ENCODE measurements at regions not wholly inside any gene's neighbourhood (a gene's known extent, or its start where the extent isn't known, plus 50 kb on each side); places are given as distances from the start of the nearest gene placed in this dataset.

DNA sequence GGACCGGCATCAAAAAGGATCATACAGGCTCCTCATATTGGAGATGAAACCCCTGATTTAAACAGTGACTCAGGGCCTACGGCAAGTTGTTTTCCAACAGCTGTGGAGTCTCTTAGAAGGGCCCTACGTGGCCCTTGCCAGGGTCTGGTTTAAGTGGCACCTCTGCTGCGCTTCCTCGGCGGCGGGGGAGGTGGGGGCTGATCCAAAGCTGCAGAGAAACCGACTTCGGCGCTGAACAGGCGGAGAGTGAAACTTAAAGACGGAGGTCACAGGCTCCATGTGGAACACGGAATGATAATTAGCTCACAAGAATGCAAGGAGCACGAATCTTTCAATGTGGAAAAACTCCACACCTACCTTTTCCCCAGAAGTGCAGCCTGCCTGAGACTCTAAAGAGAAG is 477.9 kb downstream of the TCERG1L start:
- Mint-ChIP-seq H3K4me3 (no peak overlapping the region), H3K9me3 (peaks cover 8% of the 10 kb centered on the region), H3K36me3 (ENCODE audit: low read depth) (no peaks in the 10 kb centered on the region), H3K27me3 (no peaks in the 10 kb centered on the region), H3K27ac (no peak overlapping the region), H3K4me1 (peaks cover 2% of the 10 kb centered on the region)
- POLR2A ChIA-PET, result no interaction called here
- DNase-seq, result no peak
- CTCF ChIA-PET, result no interaction called here

DNA sequence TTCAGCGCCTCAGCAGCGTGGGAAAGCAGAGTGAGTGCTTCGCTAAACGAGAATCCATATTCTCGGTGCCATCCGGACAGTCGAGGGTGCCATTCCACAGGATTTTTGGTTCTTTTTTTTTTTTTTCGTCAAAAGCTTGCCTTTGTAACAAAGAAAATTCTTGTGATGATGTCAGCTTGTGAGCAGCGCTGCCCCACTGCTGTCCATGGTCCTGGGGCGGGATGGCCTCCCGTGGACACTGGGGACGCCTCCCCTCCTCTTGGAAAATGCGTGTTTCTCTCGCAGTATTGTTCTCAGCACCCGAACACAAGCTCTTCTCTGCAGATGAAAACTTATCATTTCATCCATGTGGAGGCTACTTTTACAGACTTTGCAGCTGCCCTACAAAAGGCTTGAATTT is 477.4 kb downstream of the TCERG1L start:
- Mint-ChIP-seq H3K9me3 (peaks cover 8% of the 10 kb centered on the region), H3K4me3 (no peak overlapping the region), H3K4me1 (peaks cover 2% of the 10 kb centered on the region), H3K36me3 (ENCODE audit: low read depth) (no peaks in the 10 kb centered on the region), H3K27me3 (no peaks in the 10 kb centered on the region), H3K27ac (no peak overlapping the region)
- no peak for DNase-seq
- POLR2A ChIA-PET, result no interaction called here
- CTCF ChIA-PET, result no interaction called here

DNA sequence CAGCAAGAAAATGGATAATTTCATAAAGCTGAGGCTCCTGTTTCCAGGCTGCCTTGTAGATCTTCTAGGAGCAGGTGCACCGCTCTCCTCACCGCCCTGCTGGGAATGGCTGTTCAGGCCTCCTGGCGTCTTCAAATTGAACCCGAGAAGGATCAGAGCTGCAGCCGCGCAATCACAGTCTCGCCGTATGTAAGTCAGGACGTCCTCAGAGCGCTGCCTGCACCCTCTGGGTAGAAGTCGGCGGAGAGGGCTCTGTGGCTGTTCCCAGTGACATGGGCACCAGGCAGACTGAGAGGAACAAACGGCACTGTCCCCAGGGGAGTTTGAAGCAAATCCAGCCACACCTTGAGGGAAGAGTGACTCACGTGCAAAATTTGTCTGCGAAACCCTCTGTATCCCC is 476.9 kb downstream of the TCERG1L start:
- no peak for DNase-seq
- no peaks in the 10 kb centered on the region for H3K27me3 Mint-ChIP-seq
- CTCF ChIA-PET, result no interaction called here
- no peak overlapping the region for H3K4me3 Mint-ChIP-seq
- H3K9me3 Mint-ChIP-seq, result peaks cover 8% of the 10 kb centered on the region
- POLR2A ChIA-PET, result no interaction called here
- H3K36me3 Mint-ChIP-seq (ENCODE audit: low read depth), result no peaks in the 10 kb centered on the region
- H3K4me1 Mint-ChIP-seq, result peaks cover 2% of the 10 kb centered on the region
- no peak overlapping the region for H3K27ac Mint-ChIP-seq

DNA sequence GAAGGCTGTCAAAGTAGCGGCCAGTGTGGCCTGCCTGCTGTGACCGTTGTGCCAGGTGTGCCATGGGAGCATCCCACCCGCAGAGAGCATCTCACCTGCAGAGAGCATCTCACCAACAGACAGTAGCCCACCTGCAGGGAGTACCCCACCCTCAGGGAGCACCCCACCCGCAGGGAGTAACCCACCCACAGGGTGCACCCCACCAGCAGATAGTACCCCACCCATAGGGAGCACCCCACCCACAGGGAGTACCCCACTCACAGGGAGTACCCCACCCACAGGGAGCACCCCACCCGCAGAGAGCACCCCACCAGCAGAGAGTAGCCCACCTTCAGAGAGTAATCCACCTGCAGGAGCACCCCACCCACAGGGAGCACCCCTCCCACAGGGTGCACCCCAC is 476.5 kb downstream of the TCERG1L start:
- H3K27me3 Mint-ChIP-seq, result no peaks in the 10 kb centered on the region

DNA sequence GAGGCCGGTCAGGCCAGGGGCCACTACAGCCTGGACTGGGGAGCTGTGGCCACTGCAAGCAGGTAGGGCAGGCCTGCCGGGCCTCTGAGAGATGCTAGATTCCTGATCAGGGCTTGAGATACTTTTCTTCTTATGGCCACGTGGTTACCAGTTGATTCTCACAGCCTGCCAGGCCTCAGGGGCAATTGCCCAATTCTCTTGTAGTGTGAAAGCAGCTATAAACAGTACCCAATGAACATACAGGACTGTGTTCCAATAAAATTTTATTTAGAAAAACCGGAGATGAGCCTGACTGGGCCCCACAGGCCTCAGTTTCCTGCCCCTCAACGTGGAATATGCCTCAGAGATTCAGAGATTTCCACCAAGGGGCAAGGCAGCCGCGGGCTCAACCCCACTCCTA is 475.2 kb downstream of the TCERG1L start:
- CTCF ChIA-PET, result no interaction called here
- no peak overlapping the region for H3K27ac Mint-ChIP-seq
- H3K9me3 Mint-ChIP-seq, result peaks cover 8% of the 10 kb centered on the region
- DNase-seq, result no peak
- no peaks in the 10 kb centered on the region for H3K27me3 Mint-ChIP-seq
- H3K36me3 Mint-ChIP-seq (ENCODE audit: low read depth), result no peaks in the 10 kb centered on the region
- peaks cover 2% of the 10 kb centered on the region for H3K4me1 Mint-ChIP-seq
- H3K4me3 Mint-ChIP-seq, result no peak overlapping the region
- POLR2A ChIA-PET, result no interaction called here

More for the DNA sequence above, 476.5 kb downstream of the TCERG1L start:
- CTCF ChIA-PET, result no interaction called here
- POLR2A ChIA-PET, result no interaction called here
- no peaks in the 10 kb centered on the region for H3K36me3 Mint-ChIP-seq (ENCODE audit: low read depth)
- H3K27ac Mint-ChIP-seq, result no peak overlapping the region
- no peak overlapping the region for H3K4me3 Mint-ChIP-seq
- H3K9me3 Mint-ChIP-seq, result peaks cover 8% of the 10 kb centered on the region
- no peak for DNase-seq
- peaks cover 2% of the 10 kb centered on the region for H3K4me1 Mint-ChIP-seq

DNA sequence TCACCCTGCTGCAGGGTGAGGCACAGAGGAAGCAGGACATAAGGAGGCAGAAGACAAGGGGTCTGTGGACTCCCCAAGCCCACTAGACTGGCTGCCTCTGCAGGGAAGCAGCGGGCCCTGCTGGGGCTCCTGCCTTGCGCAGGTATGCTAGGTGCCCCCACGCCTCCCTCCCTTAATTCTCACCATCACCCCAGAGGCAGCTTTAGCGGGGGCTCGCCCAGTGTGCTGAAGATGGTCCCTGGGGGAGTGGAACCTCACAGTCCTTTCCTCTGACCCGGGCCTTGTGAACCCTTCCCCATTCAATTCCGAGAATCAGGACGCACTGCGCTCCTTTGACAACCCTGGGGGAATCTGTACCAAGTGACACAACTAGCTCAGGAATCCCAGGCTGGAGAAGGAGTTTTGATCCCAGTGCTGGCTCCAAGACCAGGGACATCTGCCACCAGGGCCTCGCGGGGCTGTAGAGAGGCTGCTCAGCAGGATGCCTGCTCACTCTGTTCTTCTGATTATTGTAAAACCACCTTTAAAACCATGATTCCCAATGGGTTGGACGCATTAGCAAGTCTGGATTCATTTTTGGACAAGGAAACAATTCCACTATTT is 468.4 kb downstream of the TCERG1L start:
- ChIA-PET CTCF (no interaction called here), POLR2A (no interaction called here)
- Mint-ChIP-seq H3K4me3 (no peak overlapping the region), H3K27me3 (no peaks in the 10 kb centered on the region), H3K9me3 (no peaks in the 10 kb centered on the region), H3K27ac (no peak overlapping the region), H3K36me3 (ENCODE audit: low read depth) (no peaks in the 10 kb centered on the region), H3K4me1 (no peaks in the 10 kb centered on the region)
- DNase-seq, result no peak

DNA sequence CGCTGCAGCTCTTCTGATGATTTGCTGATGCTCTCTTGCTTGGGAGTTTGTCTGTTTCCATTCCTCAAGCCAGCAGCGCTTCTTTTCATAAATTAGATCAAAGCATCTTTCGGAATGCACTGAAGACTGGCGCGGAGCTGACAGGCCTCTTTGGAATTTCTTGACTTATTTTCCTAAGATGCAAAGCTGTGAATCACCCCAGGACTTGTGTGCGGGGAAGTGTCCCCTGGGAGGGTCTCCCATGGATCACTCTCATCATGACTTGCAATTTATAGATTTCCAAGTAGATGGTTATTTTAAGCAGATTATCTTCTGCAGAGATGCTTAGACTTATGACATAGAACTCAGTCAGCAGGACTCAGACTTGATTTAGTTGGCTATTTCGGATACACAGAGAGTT is 467.2 kb downstream of the TCERG1L start:
- CTCF ChIA-PET, result no interaction called here
- POLR2A ChIA-PET, result interaction anchor here (0.7 kb wide), 1 partner anchor 12 kb away, joined by 3 read pairs; no protein-coding TSS in a partner anchor
- DNase-seq, result no peak
- H3K4me1 Mint-ChIP-seq, result no peaks in the 10 kb centered on the region
- H3K27me3 Mint-ChIP-seq, result no peaks in the 10 kb centered on the region
- H3K27ac Mint-ChIP-seq, result no peak overlapping the region
- H3K9me3 Mint-ChIP-seq, result no peaks in the 10 kb centered on the region
- H3K36me3 Mint-ChIP-seq (ENCODE audit: low read depth), result no peaks in the 10 kb centered on the region
- no peak overlapping the region for H3K4me3 Mint-ChIP-seq

DNA sequence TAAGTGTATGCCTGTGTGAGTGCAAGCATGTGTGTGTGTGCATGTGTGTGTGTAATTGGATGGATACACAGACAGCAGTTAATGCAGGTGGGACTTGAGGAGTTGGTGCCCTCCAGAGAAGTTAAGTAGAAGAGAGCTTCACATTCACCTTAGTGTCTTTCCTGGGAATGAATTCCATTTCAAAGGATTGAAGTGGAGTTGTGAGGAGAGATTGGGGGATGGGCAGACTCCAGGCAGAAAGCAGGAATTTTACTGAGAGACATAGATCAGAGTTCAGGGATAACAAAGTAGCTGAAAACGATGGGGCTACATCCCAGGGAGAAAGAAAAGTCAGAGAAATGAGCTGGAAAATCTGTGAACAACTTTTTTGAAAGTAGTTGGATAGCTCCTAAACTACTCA is 464.4 kb downstream of the TCERG1L start:
- H3K27ac Mint-ChIP-seq, result no peak overlapping the region
- H3K4me1 Mint-ChIP-seq, result no peaks in the 10 kb centered on the region
- POLR2A ChIA-PET, result no interaction called here
- CTCF ChIA-PET, result interaction anchor here (1.3 kb wide), 1 partner anchor 91 kb away, joined by 3 read pairs; no protein-coding TSS in a partner anchor
- no peak overlapping the region for H3K4me3 Mint-ChIP-seq
- H3K9me3 Mint-ChIP-seq, result peaks cover 3% of the 10 kb centered on the region
- H3K27me3 Mint-ChIP-seq, result no peaks in the 10 kb centered on the region
- H3K36me3 Mint-ChIP-seq (ENCODE audit: low read depth), result no peaks in the 10 kb centered on the region
- DNase-seq, result no peak

DNA sequence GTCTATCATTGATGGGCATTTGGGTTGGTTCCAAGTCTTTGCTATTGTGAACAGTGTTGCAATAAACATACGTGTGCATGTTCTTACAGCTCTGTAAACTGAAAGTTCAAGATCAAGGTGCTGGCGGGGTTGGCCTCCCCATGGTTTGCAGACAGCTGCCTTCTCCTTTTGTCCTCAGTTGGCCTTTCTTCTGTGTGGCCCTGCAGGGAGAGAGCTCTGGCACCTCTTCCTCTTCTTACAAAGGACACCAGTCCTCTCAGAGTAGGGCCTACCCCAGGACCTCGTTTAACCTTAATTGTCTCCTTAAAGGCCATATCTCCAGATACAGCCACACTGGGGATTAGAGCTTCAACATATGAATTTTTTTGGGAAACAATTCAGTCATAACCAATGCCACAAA is 462.7 kb downstream of the TCERG1L start:
- H3K36me3 Mint-ChIP-seq (ENCODE audit: low read depth), result no peaks in the 10 kb centered on the region

DNA sequence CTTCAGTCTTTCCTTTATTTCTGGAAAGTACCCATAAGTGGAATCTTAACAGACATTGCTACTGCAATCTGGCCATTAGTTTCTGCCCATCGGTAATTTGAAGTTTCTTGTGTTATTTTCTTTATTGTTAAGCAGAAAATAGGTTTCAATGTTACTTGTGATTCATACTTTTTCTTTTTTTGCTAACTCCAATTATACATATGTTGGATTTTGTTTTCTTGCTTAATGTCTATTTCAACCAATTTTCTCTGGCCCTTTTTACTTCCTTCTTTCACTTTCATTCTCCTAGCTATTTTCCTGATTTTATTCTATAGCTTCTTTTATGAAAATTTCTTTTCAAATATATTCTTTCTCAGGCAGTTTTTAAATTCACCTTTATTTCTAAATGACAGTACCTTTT is 457.4 kb downstream of the TCERG1L start:
- Mint-ChIP-seq H3K9me3 (peaks cover 22% of the 10 kb centered on the region), H3K4me1 (no peaks in the 10 kb centered on the region), H3K36me3 (ENCODE audit: low read depth) (no peaks in the 10 kb centered on the region), H3K4me3 (no peak overlapping the region), H3K27ac (no peak overlapping the region), H3K27me3 (no peaks in the 10 kb centered on the region)
- ChIA-PET POLR2A (no interaction called here), CTCF (no interaction called here)
- DNase-seq, result no peak

More for the DNA sequence above, 462.7 kb downstream of the TCERG1L start:
- Mint-ChIP-seq H3K27me3 (no peaks in the 10 kb centered on the region), H3K4me3 (no peak overlapping the region), H3K27ac (no peak overlapping the region), H3K4me1 (no peaks in the 10 kb centered on the region), H3K9me3 (peaks cover 6% of the 10 kb centered on the region)
- ChIA-PET POLR2A (no interaction called here), CTCF (no interaction called here)
- no peak for DNase-seq

DNA sequence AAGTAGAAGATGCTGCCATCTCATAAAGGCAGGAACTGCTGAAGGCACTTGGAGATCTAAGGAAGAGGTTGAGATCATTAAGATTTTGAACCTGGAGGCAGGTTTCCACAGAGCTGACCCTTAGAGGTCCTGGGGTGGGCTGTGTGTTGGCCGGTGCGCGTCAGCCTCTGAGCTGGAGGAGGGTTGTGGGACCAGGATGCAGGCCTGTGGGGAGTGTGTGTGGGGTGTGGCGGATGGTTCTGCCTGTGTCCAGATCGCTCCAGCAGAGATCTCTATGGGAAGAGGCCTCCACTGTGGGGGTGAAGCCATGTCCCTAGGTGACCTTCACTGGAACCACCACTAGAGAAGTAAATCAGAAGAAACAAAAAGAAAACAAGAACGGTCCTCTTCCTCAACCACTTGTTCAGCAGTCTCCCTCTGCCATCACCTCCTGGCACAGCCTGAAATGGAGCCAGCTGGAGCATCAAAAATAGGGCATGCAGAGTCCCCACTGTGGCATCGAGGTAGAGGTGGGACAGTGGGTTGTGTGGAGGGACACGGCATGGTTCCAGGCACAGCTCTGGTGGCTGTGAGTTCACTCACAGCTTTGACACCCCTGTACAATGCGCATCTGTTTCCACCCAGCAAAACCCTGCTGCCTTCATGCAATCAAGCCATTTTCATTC is 453.8 kb downstream of the TCERG1L start:
- POLR2A ChIA-PET, result no interaction called here
- CTCF ChIA-PET, result no interaction called here
- Mint-ChIP-seq H3K4me1 (no peaks in the 10 kb centered on the region), H3K9me3 (peaks cover 20% of the 10 kb centered on the region), H3K27ac (no peak overlapping the region), H3K27me3 (no peaks in the 10 kb centered on the region), H3K36me3 (ENCODE audit: low read depth) (no peaks in the 10 kb centered on the region), H3K4me3 (no peak overlapping the region)
- no peak for DNase-seq

DNA sequence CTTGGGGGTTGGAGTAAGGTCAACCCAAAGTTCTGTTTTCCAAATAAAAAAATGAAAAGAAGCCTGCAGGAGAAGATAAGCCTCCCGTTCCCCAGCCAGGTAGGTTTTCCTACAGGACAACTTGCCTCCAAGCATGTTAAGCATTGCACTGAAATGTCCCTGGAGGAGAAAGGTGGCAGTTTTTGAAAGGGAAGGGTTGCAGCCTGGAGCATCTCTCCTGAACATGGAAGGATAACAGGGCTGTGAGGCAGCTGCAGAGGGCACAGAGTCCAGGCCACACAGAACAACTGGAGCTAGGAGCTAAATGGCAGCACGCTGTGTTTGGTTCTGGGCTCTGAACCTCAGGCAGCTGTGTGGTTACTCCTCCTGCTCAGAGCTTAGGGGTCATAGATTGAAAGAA is 452.9 kb downstream of the TCERG1L start:
- Mint-ChIP-seq H3K27me3 (no peaks in the 10 kb centered on the region), H3K36me3 (ENCODE audit: low read depth) (no peaks in the 10 kb centered on the region), H3K4me1 (no peaks in the 10 kb centered on the region), H3K27ac (no peak overlapping the region), H3K4me3 (no peak overlapping the region), H3K9me3 (peaks cover 16% of the 10 kb centered on the region)
- CTCF ChIA-PET, result no interaction called here
- POLR2A ChIA-PET, result no interaction called here
- DNase-seq, result no peak

DNA sequence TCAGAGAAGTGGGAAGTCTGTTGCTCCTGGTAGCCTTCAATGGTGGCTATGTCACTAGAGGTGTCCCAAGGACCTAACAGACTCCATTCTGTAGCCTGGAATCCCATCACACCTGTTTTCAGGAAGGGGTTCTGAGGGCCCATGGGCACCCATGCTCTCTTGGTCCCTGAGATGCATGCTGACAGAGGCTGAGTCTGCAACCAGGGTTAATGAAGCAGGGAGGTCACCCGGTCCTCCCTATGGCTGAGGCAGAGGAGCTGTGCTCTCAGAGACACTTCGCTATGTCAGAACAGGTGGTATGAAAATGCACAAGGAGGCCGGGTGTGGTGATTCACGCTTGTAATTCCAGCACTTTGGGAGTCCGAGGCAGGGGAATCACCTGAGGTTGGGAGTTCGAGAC is 452.1 kb downstream of the TCERG1L start:
- H3K27ac Mint-ChIP-seq, result no peak overlapping the region
- no peaks in the 10 kb centered on the region for H3K36me3 Mint-ChIP-seq (ENCODE audit: low read depth)
- no peaks in the 10 kb centered on the region for H3K27me3 Mint-ChIP-seq
- H3K4me3 Mint-ChIP-seq, result no peak overlapping the region
- peaks cover 13% of the 10 kb centered on the region for H3K9me3 Mint-ChIP-seq
- DNase-seq, result no peak
- CTCF ChIA-PET, result interaction anchor here (0.9 kb wide), 1 partner anchor 15 kb away, joined by 3 read pairs; no protein-coding TSS in a partner anchor
- POLR2A ChIA-PET, result no interaction called here
- H3K4me1 Mint-ChIP-seq, result no peaks in the 10 kb centered on the region

DNA sequence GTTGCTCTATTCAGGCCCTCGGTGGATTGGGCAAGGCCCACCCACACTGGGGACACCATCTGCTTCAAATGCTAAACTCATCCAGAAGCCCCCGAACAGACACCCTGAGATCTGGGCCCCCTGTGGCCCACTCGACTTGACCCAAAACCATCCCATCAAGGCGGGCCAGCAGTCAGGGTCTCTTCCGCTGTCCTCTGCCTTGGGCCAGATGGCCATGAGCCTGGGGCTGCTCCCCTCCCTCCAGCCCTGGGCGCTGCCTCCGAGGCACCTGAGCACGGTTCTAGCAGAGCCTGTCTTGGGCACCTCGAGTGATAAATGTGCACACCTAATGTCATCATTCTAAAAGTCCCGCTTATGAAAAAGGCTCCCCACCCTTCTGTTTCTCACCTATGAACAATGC is 449.4 kb downstream of the TCERG1L start:
- no peak for DNase-seq
- Mint-ChIP-seq H3K27me3 (no peaks in the 10 kb centered on the region), H3K4me3 (no peak overlapping the region), H3K9me3 (no peaks in the 10 kb centered on the region), H3K27ac (no peak overlapping the region), H3K36me3 (ENCODE audit: low read depth) (no peaks in the 10 kb centered on the region), H3K4me1 (no peaks in the 10 kb centered on the region)
- CTCF ChIA-PET, result no interaction called here
- POLR2A ChIA-PET, result no interaction called here
